GM23338 (cell line): ENCODE measurements at regions not wholly inside any gene's neighbourhood (a gene's known extent, or its start where the extent isn't known, plus 50 kb on each side); places are given as distances from the start of the nearest gene placed in this dataset.

ENCODE experiments used
- EZH2 ChIP-seq: fragments of 200-600 bp; sonication (generic); IDR thresholded peaks from one replicate; pipeline ENCODE4 v1.8.0; 2017; ENCODE audit warnings: antibody characterized with exemption, mild to moderate bottlenecking, low read depth; ENCODE audit not compliant: unreplicated experiment
- REST ChIP-seq: IDR thresholded peaks from one replicate; pipeline ENCODE4 v1.6.1; 2018; ENCODE audit warnings: antibody characterized with exemption; ENCODE audit not compliant: unreplicated experiment
- STAT1 ChIP-seq: IDR thresholded peaks from one replicate; pipeline ENCODE4 v1.6.1; 2016; ENCODE audit warnings: antibody characterized with exemption; ENCODE audit not compliant: unreplicated experiment
- ZNF114 ChIP-seq: fragments of 250-450 bp; sonication (Bioruptor Pico); IDR thresholded peaks from 2 replicates; pipeline ENCODE4 v1.5.0; 2020; ENCODE audit warnings: mild to moderate bottlenecking, moderate library complexity
- ZNF462 ChIP-seq: fragments of 250-450 bp; sonication (Bioruptor Pico); IDR thresholded peaks from 2 replicates; pipeline ENCODE4 v1.5.0; 2020; ENCODE audit warnings: mild to moderate bottlenecking, moderate library complexity

GRCh38 chr12:89831310-89832095, 122.9 kb upstream of the ATP2B1 start (continued):
- TF ChIP-seq ZNF462 (CRISPR knock-in tag) (no peak), STAT1 (no peak), ZNF114 (CRISPR knock-in tag) (no peak), EZH2 (no peak), REST (no peak)
